AG09309 (cell line): ENCODE measurements at regions not wholly inside any gene's neighbourhood (a gene's known extent, or its start where the extent isn't known, plus 50 kb on each side); places are given as distances from the start of the nearest gene placed in this dataset.
A peak's percentile ranks its signal among the peaks of the same experiment; 100 is the strongest.

ENCODE experiments used
- DNase-seq: peaks from one replicate; pipeline ENCODE4 v3.0.0-alpha.2; 2010; ENCODE audit warnings: low read depth
- H3K4me3 ChIP-seq: 2 replicates; pipeline ENCODE4 v1.5.1; 2011; ENCODE audit warnings: mild to moderate bottlenecking, low read depth, low read length, moderate library complexity; ENCODE audit not compliant: control insufficient read depth
- CTCF ChIP-seq: IDR thresholded peaks from 2 replicates; pipeline ENCODE4 v1.5.1; 2011; ENCODE audit warnings: mild to moderate bottlenecking, low read depth, low read length, inconsistent platforms; ENCODE audit not compliant: insufficient read depth, control insufficient read depth; ENCODE audit errors: missing control alignments

DNA sequence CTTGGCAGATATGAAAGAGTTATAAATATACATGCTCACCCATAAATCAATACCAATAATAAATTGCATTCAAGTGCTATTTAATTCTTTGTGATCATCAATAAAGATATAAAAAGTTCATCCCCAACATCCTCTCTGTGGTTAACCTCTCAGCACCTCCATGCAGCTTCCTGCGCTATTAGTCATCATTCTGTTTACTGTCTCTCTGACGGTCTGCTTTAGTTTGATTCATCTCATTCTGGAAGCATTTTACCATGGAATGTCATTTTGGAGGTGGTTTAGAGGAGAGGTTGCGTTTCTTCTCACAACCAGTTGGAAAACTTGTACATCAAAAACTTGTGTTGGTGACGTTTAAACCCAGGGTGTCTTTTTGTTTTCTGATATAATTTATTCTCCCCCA lies 486.6 kb downstream of the BRINP1 start:
- H3K4me3 ChIP-seq: no peak overlapping the region
- no peak for TF ChIP-seq CTCF
- DNase-seq: peak; percentile 2

GRCh38 chr9:118883411-118883810 lies 485.8 kb downstream of the BRINP1 start:
- DNase-seq: no peak
- H3K4me3 ChIP-seq: no peak overlapping the region
- TF ChIP-seq CTCF: no peak

GRCh38 chr9:118891213-118891612 lies 478.0 kb downstream of the BRINP1 start:
- H3K4me3 ChIP-seq: no peak overlapping the region
- DNase-seq: no peak
- TF ChIP-seq CTCF: no peak

DNA sequence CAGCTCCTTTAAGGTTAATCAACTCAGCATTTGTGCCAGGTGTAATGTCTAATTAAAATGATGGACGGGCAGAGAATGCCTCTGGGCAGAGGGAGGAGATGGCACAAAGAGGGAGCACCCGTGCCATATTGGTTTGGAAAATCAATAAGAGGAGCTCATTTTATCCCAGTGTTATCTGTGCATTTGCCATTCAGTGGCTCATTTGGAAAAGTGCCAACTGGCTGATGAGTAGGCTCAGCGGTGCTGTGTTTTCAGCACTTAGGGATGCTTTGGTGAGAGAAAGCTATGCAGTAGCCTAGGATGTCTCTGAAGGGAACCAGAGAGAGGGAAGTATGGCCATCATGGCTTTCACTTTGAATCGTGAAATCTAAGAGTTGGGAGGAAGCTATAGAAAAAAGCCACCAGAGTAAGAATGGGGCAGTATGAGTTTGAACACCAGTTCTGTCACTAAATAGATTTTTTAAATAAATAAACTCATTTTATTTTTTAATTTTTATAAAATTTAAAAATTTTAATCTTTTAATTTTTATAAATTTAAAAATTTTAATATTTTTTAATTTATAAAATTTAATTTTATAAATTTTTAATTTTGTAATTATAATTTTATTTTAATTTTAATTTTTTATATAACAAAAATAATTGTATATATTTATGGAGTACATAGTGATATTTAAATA lies 472.8 kb downstream of the BRINP1 start:
- DNase-seq: no peak
- no peak for TF ChIP-seq CTCF
- H3K4me3 ChIP-seq: no peak overlapping the region

GRCh38 chr9:118918180-118918579 lies 451.1 kb downstream of the BRINP1 start:
- H3K4me3 ChIP-seq: no peak overlapping the region
- no peak for DNase-seq
- TF ChIP-seq CTCF: no peak

- no peak for DNase-seq
Observed at GRCh38 chr9:118928722-118929121, 440.5 kb downstream of the BRINP1 start.

More at GRCh38 chr9:118928722-118929121, 440.5 kb downstream of the BRINP1 start:
- no peak for TF ChIP-seq CTCF
- no peak overlapping the region for H3K4me3 ChIP-seq
